ENCODE measurements at regions not wholly inside any gene's neighbourhood (a gene's known extent, or its start where the extent isn't known, plus 50 kb on each side); places are given as distances from the start of the nearest gene placed in this dataset.
A peak's percentile ranks its signal among the peaks of the same experiment; 100 is the strongest.
"Not testable (repeated sequence)": the region's sequence is repeated elsewhere in the genome, so short reads cannot be mapped to it uniquely, and the experiment has no call there.

GRCh38 chr19:20482721-20483120, 82.9 kb downstream of the ZNF737 start:
- no peak for DNase-seq (ENCODE audit: low spot score)

- no peak for DNase-seq (ENCODE audit: low spot score)
These were observed 83.8 kb downstream of the ZNF737 start for GRCh38 chr19:20481736-20482135.

- no peak for DNase-seq (ENCODE audit: low spot score)
These were observed 86.1 kb downstream of the ZNF737 start for GRCh38 chr19:20479483-20479882.

GRCh38 chr19:20478936-20479335, 86.6 kb downstream of the ZNF737 start:
- no peak for DNase-seq (ENCODE audit: low spot score)

- DNase-seq (ENCODE audit: low spot score), result no peak
These were observed 92.7 kb downstream of the ZNF737 start for GRCh38 chr19:20472854-20473253.

GRCh38 chr19:20471431-20471830, 94.2 kb downstream of the ZNF737 start:
- DNase-seq (ENCODE audit: low spot score), result no peak

GRCh38 chr19:20470345-20471135, 95.0 kb downstream of the ZNF737 start:
- no peak for DNase-seq (ENCODE audit: low spot score)

GRCh38 chr19:20466638-20466990, 99.0 kb downstream of the ZNF737 start:
- DNase-seq (ENCODE audit: low spot score), result not testable (repeated sequence)

- not testable (repeated sequence) for DNase-seq (ENCODE audit: low spot score)
These were observed 99.5 kb downstream of the ZNF737 start for GRCh38 chr19:20465922-20466637.

GRCh38 chr19:20453425-20453935, 112.1 kb downstream of the ZNF737 start:
- no peak for DNase-seq (ENCODE audit: low spot score)

GRCh38 chr19:20444202-20444885, 121.2 kb downstream of the ZNF737 start:
- DNase-seq (ENCODE audit: low spot score), result no peak

GRCh38 chr19:20432266-20432842, 133.2 kb downstream of the ZNF737 start:
- DNase-seq (ENCODE audit: low spot score), result not testable (repeated sequence)

- no peak for DNase-seq (ENCODE audit: low spot score)
These were observed 133.8 kb downstream of the ZNF737 start for GRCh38 chr19:20431826-20432225.

- DNase-seq (ENCODE audit: low spot score), result peak; percentile 27
These were observed 142.0 kb downstream of the ZNF737 start for GRCh38 chr19:20423381-20424197.

- peak; percentile 3 for DNase-seq (ENCODE audit: low spot score)
These were observed 143.1 kb downstream of the ZNF737 start for GRCh38 chr19:20422216-20423205.

GRCh38 chr19:20416661-20417060, 148.9 kb downstream of the ZNF737 start:
- DNase-seq (ENCODE audit: low spot score), result no peak

GRCh38 chr19:20414120-20414519, 151.5 kb downstream of the ZNF737 start:
- DNase-seq (ENCODE audit: low spot score), result no peak

GRCh38 chr19:20413705-20414104, 151.9 kb downstream of the ZNF737 start:
- no peak for DNase-seq (ENCODE audit: low spot score)

GRCh38 chr19:20412846-20413245, 152.7 kb downstream of the ZNF737 start:
- DNase-seq (ENCODE audit: low spot score), result no peak

GRCh38 chr19:20397292-20397691, 168.3 kb downstream of the ZNF737 start:
- no peak for DNase-seq (ENCODE audit: low spot score)
